ENCODE measurements at regions not wholly inside any gene's neighbourhood (a gene's known extent, or its start where the extent isn't known, plus 50 kb on each side); places are given as distances from the start of the nearest gene placed in this dataset.
"Not testable (repeated sequence)": the region's sequence is repeated elsewhere in the genome, so short reads cannot be mapped to it uniquely, and the experiment has no call there.

GRCh38 chr13:76586842-76587241 is 299.4 kb downstream of the KCTD12 start:
- Mint-ChIP-seq H3K4me1 (ENCODE audit: low read depth) (no peaks in the 10 kb centered on the region), H3K4me3 (no peak overlapping the region), H3K27me3 (peaks cover 4% of the 10 kb centered on the region), H3K9me3 (no peaks in the 10 kb centered on the region), H3K36me3 (ENCODE audit: low read depth) (no peaks in the 10 kb centered on the region), H3K27ac (no peak overlapping the region)
- ATAC-seq (ENCODE audit: poor library complexity) (no peak), DNase-seq (no peak)
- TF ChIP-seq CTCF (IDR thresholded peaks at IDR 0.05): no peak
- CTCF ChIA-PET: no interaction called here
- Histone ChIP-seq H3K4me1 (ENCODE audit: insufficient read depth, low read length) (no peaks in the 10 kb centered on the region), H3K9me3 (ENCODE audit: control insufficient read depth in 1 of 2, insufficient read depth in 1 of 2, low read length in 2 of 2) (no peaks in the 10 kb centered on the region), H3K27ac (ENCODE audit: low read depth in 1 of 2, low read length in 2 of 2) (no peak overlapping the region), H3K36me3 (ENCODE audit: insufficient read depth, low read length) (no peaks in the 10 kb centered on the region), H3K27me3 (ENCODE audit: control insufficient read depth in 1 of 2, insufficient read depth in 2 of 2, low read length in 2 of 2) (peaks cover 0 to 6% of the 10 kb centered on the region in 2 experiments), H3K4me3 (ENCODE audit: low read length) (no peak overlapping the region)
- intact Hi-C loops (cut with DNase I, micrococcal nuclease): no loop called here
- POLR2A ChIA-PET: no interaction called here

GRCh38 chr13:76579701-76580100 is 306.5 kb downstream of the KCTD12 start:
- no peaks in the 10 kb centered on the region for H3K4me1 Mint-ChIP-seq (ENCODE audit: low read depth)
- no peak overlapping the region for H3K4me3 Mint-ChIP-seq
- Histone ChIP-seq H3K4me3 (ENCODE audit: low read length) (no peak overlapping the region), H3K4me1 (ENCODE audit: insufficient read depth, low read length) (no peaks in the 10 kb centered on the region), H3K27ac (ENCODE audit: low read depth in 1 of 2, low read length in 2 of 2) (no peak overlapping the region), H3K36me3 (ENCODE audit: insufficient read depth, low read length) (no peaks in the 10 kb centered on the region), H3K27me3 (ENCODE audit: control insufficient read depth in 1 of 2, insufficient read depth in 2 of 2, low read length in 2 of 2) (no peaks in the 10 kb centered on the region), H3K9me3 (ENCODE audit: control insufficient read depth in 1 of 2, insufficient read depth in 1 of 2, low read length in 2 of 2) (peaks cover 0 to 6% of the 10 kb centered on the region in 2 experiments)
- POLR2A ChIA-PET: no interaction called here
- CTCF ChIA-PET: no interaction called here
- DNase-seq (no peak), ATAC-seq (ENCODE audit: poor library complexity) (no peak)
- no peak overlapping the region for H3K27ac Mint-ChIP-seq
- no peaks in the 10 kb centered on the region for H3K36me3 Mint-ChIP-seq (ENCODE audit: low read depth)
- peaks cover 13% of the 10 kb centered on the region for H3K9me3 Mint-ChIP-seq
- intact Hi-C loops (cut with DNase I, micrococcal nuclease): no loop called here
- no peaks in the 10 kb centered on the region for H3K27me3 Mint-ChIP-seq
- TF ChIP-seq CTCF (IDR thresholded peaks at IDR 0.05): no peak

GRCh38 chr13:76575634-76576033 is 310.6 kb downstream of the KCTD12 start:
- H3K9me3 Mint-ChIP-seq: peaks cover 19% of the 10 kb centered on the region
- H3K27ac Mint-ChIP-seq; CTCF ChIA-PET; H3K27ac ChIP-seq (ENCODE audit: low read depth in 1 of 2, low read length in 2 of 2); ATAC-seq (ENCODE audit: poor library complexity); H3K36me3 ChIP-seq (ENCODE audit: insufficient read depth, low read length); POLR2A ChIA-PET; H3K27me3 Mint-ChIP-seq; DNase-seq; intact Hi-C loops (cut with DNase I, micrococcal nuclease); H3K4me3 Mint-ChIP-seq; H3K4me3 ChIP-seq (ENCODE audit: low read length); H3K27me3 ChIP-seq (ENCODE audit: control insufficient read depth in 1 of 2, insufficient read depth in 2 of 2, low read length in 2 of 2); H3K36me3 Mint-ChIP-seq (ENCODE audit: low read depth); H3K4me1 ChIP-seq (ENCODE audit: insufficient read depth, low read length); H3K4me1 Mint-ChIP-seq (ENCODE audit: low read depth): not testable (repeated sequence)
- H3K9me3 ChIP-seq (ENCODE audit: control insufficient read depth in 1 of 2, insufficient read depth in 1 of 2, low read length in 2 of 2): peaks cover 0 to 13% of the 10 kb centered on the region in 2 experiments

- CTCF ChIA-PET: no interaction called here
- Histone ChIP-seq H3K36me3 (ENCODE audit: insufficient read depth, low read length) (no peaks in the 10 kb centered on the region), H3K27ac (ENCODE audit: low read depth in 1 of 2, low read length in 2 of 2) (no peak overlapping the region), H3K27me3 (ENCODE audit: control insufficient read depth in 1 of 2, insufficient read depth in 2 of 2, low read length in 2 of 2) (no peaks in the 10 kb centered on the region), H3K9me3 (ENCODE audit: control insufficient read depth in 1 of 2, insufficient read depth in 1 of 2, low read length in 2 of 2) (peaks cover 0 to 7% of the 10 kb centered on the region in 2 experiments), H3K4me1 (ENCODE audit: insufficient read depth, low read length) (no peaks in the 10 kb centered on the region), H3K4me3 (ENCODE audit: low read length) (no peak overlapping the region)
- Mint-ChIP-seq H3K27me3 (peaks cover 6% of the 10 kb centered on the region), H3K9me3 (peaks cover 11% of the 10 kb centered on the region), H3K4me1 (ENCODE audit: low read depth) (no peaks in the 10 kb centered on the region), H3K4me3 (no peak overlapping the region), H3K36me3 (ENCODE audit: low read depth) (no peaks in the 10 kb centered on the region), H3K27ac (no peak overlapping the region)
- intact Hi-C loops (cut with DNase I, micrococcal nuclease): no loop called here
- TF ChIP-seq CTCF (IDR thresholded peaks at IDR 0.05): no peak
- POLR2A ChIA-PET: no interaction called here
- DNase-seq (no peak), ATAC-seq (ENCODE audit: poor library complexity) (no peak)
Observed at GRCh38 chr13:76570510-76570971, 315.7 kb downstream of the KCTD12 start.
